BJ (cell line): ENCODE measurements at regions not wholly inside any gene's neighbourhood (a gene's known extent, or its start where the extent isn't known, plus 50 kb on each side); places are given as distances from the start of the nearest gene placed in this dataset.

Experiments
- CTCF ChIA-PET: fragments of 350-600 bp; formaldehyde crosslinking; extraction: SDS; loops from one replicate; lab custom pipeline; 2021; ENCODE audit warnings: antibody characterized with exemption, inconsistent platforms; lab: Yijun Ruan, JAX
- POLR2A ChIA-PET: fragments of 300-600 bp; sonication (Branson Sonifier 250); formaldehyde crosslinking; extraction: SDS; loops from one replicate; lab custom pipeline; 2021; ENCODE audit warnings: antibody characterized with exemption; lab: Charles Lee
- DNase-seq: peaks from one replicate; pipeline ENCODE4 v3.0.0-alpha.2; 2011; ENCODE audit warnings: low read depth
- H3K27me3 ChIP-seq: 2 replicates; pipeline ENCODE4 v1.6.0; 2011; ENCODE audit warnings: low read length; ENCODE audit not compliant: control insufficient read depth, insufficient read depth
- H3K36me3 ChIP-seq: 2 replicates; pipeline ENCODE4 v1.5.1; 2011; ENCODE audit warnings: low read length; ENCODE audit not compliant: control insufficient read depth, insufficient read depth
- H3K4me3 ChIP-seq: 2 replicates; pipeline ENCODE4 v1.5.1; 2011; ENCODE audit warnings: low read depth, mild to moderate bottlenecking, control low read depth, low read length
- TF ChIP-seq, protein P1 (sequence below): IDR thresholded peaks from 2 replicates; pipeline ENCODE4 v1.5.1; 2011; ENCODE audit warnings: low read depth, mild to moderate bottlenecking, control low read depth, inconsistent platforms, low read length, moderate library complexity; ENCODE audit not compliant: insufficient read depth

DNA sequence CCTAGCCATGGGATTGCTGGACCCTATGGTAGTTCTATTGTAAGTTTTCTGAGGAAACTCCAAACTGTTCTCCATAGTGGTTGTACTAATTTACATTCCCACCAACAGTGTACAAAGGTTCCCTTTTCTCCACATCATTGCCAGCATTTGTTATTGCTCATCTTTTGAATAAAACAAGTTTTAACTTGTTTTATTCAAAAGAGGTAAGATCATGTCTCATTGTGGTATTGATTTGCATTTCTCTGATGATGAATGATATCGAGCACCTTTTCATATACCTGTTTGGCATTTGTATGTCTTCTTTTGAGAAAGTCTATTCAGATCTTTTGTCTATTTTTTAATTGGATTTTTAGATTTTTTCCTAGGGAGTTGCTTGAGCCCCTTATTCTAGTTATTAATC is 819.1 kb downstream of the TUSC7 start:
- POLR2A ChIA-PET: no interaction called here
- DNase-seq: no peak
- CTCF ChIA-PET: no interaction called here
- Histone ChIP-seq H3K27me3 (no peaks in the 10 kb centered on the region), H3K36me3 (no peaks in the 10 kb centered on the region), H3K4me3 (no peak overlapping the region)
- TF ChIP-seq, protein P1, sequence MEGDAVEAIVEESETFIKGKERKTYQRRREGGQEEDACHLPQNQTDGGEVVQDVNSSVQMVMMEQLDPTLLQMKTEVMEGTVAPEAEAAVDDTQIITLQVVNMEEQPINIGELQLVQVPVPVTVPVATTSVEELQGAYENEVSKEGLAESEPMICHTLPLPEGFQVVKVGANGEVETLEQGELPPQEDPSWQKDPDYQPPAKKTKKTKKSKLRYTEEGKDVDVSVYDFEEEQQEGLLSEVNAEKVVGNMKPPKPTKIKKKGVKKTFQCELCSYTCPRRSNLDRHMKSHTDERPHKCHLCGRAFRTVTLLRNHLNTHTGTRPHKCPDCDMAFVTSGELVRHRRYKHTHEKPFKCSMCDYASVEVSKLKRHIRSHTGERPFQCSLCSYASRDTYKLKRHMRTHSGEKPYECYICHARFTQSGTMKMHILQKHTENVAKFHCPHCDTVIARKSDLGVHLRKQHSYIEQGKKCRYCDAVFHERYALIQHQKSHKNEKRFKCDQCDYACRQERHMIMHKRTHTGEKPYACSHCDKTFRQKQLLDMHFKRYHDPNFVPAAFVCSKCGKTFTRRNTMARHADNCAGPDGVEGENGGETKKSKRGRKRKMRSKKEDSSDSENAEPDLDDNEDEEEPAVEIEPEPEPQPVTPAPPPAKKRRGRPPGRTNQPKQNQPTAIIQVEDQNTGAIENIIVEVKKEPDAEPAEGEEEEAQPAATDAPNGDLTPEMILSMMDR: no peak

DNA sequence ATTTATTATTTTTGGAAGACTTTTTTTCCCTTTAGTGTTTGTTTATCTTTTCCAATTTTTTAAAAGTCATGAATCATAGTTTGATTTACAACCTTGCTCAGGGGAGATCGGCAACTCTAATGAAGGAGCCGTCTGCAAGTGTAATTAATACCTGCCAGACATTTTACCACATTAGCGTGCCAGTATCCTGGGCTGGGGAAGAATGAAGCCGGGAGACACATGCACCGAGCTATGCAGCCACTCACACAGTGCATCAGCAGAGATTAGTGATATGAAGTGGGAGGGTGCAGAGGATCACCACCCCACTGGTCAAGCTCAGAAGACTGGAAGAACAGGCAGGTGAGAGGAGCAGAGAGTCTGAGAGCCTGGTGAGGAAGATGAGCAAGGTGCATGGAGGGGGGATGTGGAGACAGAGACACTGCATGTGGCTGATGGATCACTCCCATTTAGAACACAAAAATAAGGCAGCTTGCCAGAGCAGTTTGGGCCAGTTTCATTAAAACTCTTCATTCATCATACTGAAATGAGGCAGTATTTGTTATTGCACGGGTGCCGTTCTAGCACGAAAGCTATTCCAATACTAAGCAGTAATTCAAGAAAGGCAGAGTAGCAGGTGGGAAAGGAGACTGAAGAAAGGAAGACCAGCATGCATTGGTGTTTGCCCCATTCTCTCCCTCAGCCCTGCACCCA is 821.6 kb downstream of the TUSC7 start:
- Histone ChIP-seq H3K36me3 (no peaks in the 10 kb centered on the region), H3K4me3 (no peak overlapping the region), H3K27me3 (no peaks in the 10 kb centered on the region)
- ChIA-PET CTCF (interaction anchor here (0.6 to 1.2 kb wide), 2 partner anchors 9 to 179 kb away, joined by 3 read pairs; no protein-coding TSS in a partner anchor), POLR2A (no interaction called here)
- DNase-seq: no peak
- TF ChIP-seq, protein P1: no peak

DNA sequence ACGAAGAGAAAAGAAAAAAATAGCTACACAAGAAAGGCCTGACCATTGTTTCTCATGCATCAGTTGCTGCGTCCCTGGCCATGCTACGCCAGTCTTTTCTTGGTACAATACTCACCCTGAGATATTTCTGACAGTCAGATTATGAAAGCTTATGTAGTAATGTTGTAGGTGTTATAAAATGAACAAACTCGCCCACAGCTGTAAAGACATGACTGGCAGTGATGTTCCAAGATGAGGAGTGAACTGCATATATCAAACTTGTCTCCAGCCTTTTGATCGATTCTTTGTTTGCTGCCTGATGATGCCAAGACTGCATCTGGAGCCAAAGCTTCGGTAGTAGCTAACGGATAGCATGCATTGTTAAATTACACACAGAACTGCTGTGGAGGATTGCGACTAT is 822.7 kb downstream of the TUSC7 start:
- no peaks in the 10 kb centered on the region for H3K36me3 ChIP-seq
- no peak for DNase-seq
- no peak overlapping the region for H3K4me3 ChIP-seq
- TF ChIP-seq, protein P1: no peak
- CTCF ChIA-PET: interaction anchor here (0.9 to 1.2 kb wide), 2 partner anchors 10 to 13 kb away, joined by 3 read pairs; no protein-coding TSS in a partner anchor
- POLR2A ChIA-PET: no interaction called here
- H3K27me3 ChIP-seq: no peaks in the 10 kb centered on the region

DNA sequence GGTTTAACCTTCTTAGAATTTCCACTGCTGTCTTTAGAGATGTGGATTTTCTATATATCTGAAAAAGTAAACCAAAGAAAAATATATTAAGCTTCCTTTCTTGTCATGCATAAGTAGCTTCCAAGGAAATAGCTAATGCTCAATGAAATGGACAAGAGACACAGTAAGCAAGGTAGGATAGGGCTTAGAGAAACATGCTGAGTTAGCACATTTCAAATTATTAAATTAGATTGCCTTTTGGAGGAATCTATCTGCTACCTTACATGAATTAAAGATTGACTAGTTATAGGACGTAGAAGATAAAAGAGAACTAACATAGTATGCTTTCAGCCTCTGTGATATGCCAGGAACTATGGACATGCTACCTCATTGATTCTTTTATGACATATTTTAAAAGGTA is 824.6 kb downstream of the TUSC7 start:
- POLR2A ChIA-PET: no interaction called here
- CTCF ChIA-PET: interaction anchor here (0.7 to 1.0 kb wide), 3 partner anchors 186 to 763 kb away, joined by 3 to 4 read pairs (median 3); no protein-coding TSS in a partner anchor

DNA sequence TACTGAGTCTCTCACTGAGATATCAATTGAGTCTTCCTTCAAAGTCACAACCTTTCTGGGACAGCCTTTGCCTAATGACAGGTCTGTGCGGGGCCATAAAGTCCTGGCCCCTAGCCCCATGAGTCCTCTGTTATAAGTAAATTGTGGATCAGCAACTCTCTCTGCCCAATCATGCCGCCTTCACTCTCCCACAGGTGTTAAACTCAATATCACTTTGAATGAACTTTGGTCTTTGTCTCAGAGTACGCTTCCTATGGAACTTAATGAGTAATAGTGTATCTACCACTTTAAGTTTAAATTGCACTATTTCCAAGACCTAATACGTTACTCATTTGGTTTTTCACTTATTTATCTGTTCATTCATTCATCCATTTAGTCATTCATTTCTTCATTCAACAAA is 826.4 kb downstream of the TUSC7 start:
- ChIA-PET POLR2A (no interaction called here), CTCF (no interaction called here)
- DNase-seq: no peak
- TF ChIP-seq, protein P1: no peak
- H3K27me3 ChIP-seq: no peaks in the 10 kb centered on the region
- H3K4me3 ChIP-seq: no peak overlapping the region
- H3K36me3 ChIP-seq: no peaks in the 10 kb centered on the region

More for the DNA sequence above, 824.6 kb downstream of the TUSC7 start:
- H3K4me3 ChIP-seq: no peak overlapping the region
- H3K36me3 ChIP-seq: no peaks in the 10 kb centered on the region
- H3K27me3 ChIP-seq: no peaks in the 10 kb centered on the region
- no peak for DNase-seq
- TF ChIP-seq, protein P1: no peak
